Caco-2 (cell line): ENCODE measurements at regions not wholly inside any gene's neighbourhood (a gene's known extent, or its start where the extent isn't known, plus 50 kb on each side); places are given as distances from the start of the nearest gene placed in this dataset.
A peak's percentile ranks its signal among the peaks of the same experiment; 100 is the strongest.

Experiments
- BruUV-seq: library from RNA; stranded (reverse); fragments of 400-500 nt; replicated peaks from 2 replicates; lab custom pipeline; 2021; lab: Mats Ljungman, UMichigan
- CTCF ChIA-PET: fragments of 300-600 bp; sonication (Branson Sonifier 250); formaldehyde crosslinking; loops from one replicate; lab custom pipeline; 2022; ENCODE audit warnings: antibody characterized with exemption; lab: Charles Lee
- POLR2A ChIA-PET: fragments of 300-600 bp; sonication (Branson Sonifier 250); formaldehyde crosslinking; loops from one replicate; lab custom pipeline; 2022; ENCODE audit warnings: antibody characterized with exemption; lab: Charles Lee
- DNase-seq, 2 experiments: peaks; one replicate each; pipeline versions ENCODE4 v3.0.0 to v3.0.0-alpha.2; 2020 to 2022
- H3K27me3 ChIP-seq: replicated peaks from 2 replicates; pipeline ENCODE4 v1.6.0; 2011; ENCODE audit warnings: low read length; ENCODE audit not compliant: control insufficient read depth, insufficient read depth
- H3K36me3 ChIP-seq: 2 replicates; pipeline ENCODE4 v1.5.1; 2011; ENCODE audit warnings: low read length; ENCODE audit not compliant: control insufficient read depth, insufficient read depth
- H3K4me1 ChIP-seq: fragments of 250-450 bp; sonication (Bioruptor Pico); 2 replicates; pipeline ENCODE4 v1.5.1; 2020; ENCODE audit warnings: mild to moderate bottlenecking
- H3K4me3 ChIP-seq: 2 replicates; pipeline ENCODE4 v1.5.1; 2011; ENCODE audit warnings: low read depth, mild to moderate bottlenecking, control low read depth, low read length
- H3K9me3 ChIP-seq: fragments of 250-450 bp; sonication (Bioruptor Pico); 2 replicates; pipeline ENCODE4 v1.5.1; 2020; ENCODE audit warnings: mild to moderate bottlenecking, moderate library complexity
- H3K27ac Mint-ChIP-seq: one replicate; pipeline ENCODE4 v1.8.0; 2022; ENCODE audit warnings: mixed read lengths; ENCODE audit not compliant: unreplicated experiment
- H3K27me3 Mint-ChIP-seq: one replicate; pipeline ENCODE4 v1.8.0; 2022; ENCODE audit warnings: mixed read lengths; ENCODE audit not compliant: insufficient read depth, unreplicated experiment
- H3K36me3 Mint-ChIP-seq: one replicate; pipeline ENCODE4 v1.8.0; 2022; ENCODE audit warnings: mild to moderate bottlenecking, mixed read lengths; ENCODE audit not compliant: insufficient read depth, unreplicated experiment
- H3K4me1 Mint-ChIP-seq: one replicate; pipeline ENCODE4 v1.8.0; 2022; ENCODE audit warnings: low read depth, mixed read lengths; ENCODE audit not compliant: unreplicated experiment
- H3K4me3 Mint-ChIP-seq: one replicate; pipeline ENCODE4 v1.8.0; 2022; ENCODE audit warnings: mild to moderate bottlenecking, moderate library complexity, mixed read lengths; ENCODE audit not compliant: unreplicated experiment
- H3K9me3 Mint-ChIP-seq: one replicate; pipeline ENCODE4 v1.8.0; 2022; ENCODE audit warnings: mixed read lengths; ENCODE audit not compliant: unreplicated experiment
- CTCF ChIP-seq, 2 experiments: fragments of 200-600 bp in 1 of 2; IDR thresholded peaks; 1 replicate in 1 of 2; 2 replicates in 1 of 2; pipeline versions ENCODE4 v1.5.1 to v1.8.0; 2011 to 2022; ENCODE audit warnings: antibody characterized with exemption in 1 of 2, control low read depth in 1 of 2, inconsistent platforms in 1 of 2, low read depth in 1 of 2, low read length in 1 of 2, mild to moderate bottlenecking in 1 of 2, moderate library complexity in 1 of 2; ENCODE audit not compliant: insufficient read depth in 1 of 2, severe bottlenecking in 1 of 2, unreplicated experiment in 1 of 2
- intact Hi-C: fragments of 100-400 bp; cut with micrococcal nuclease; formaldehyde crosslinking; loops from one replicate; pipeline ENCODE4 v1.10.0; 2022; ENCODE audit not compliant: unreplicated experiment

GRCh38 chr9:129486756-129487657 lies 133.9 kb downstream of the C9orf50 start:
- Histone ChIP-seq H3K4me1 (peaks cover 59% of the 10 kb centered on the region), H3K36me3 (no peaks in the 10 kb centered on the region), H3K27me3 (no peaks in the 10 kb centered on the region), H3K9me3 (no peaks in the 10 kb centered on the region), H3K4me3 (no peak overlapping the region)
- ChIA-PET CTCF (interaction anchor here (0.6 kb wide), 1 partner anchor 321 kb away, joined by 4 read pairs; no protein-coding TSS in a partner anchor), POLR2A (no interaction called here)
- TF ChIP-seq CTCF (IDR thresholded peaks at IDR 0.05; ENCODE audit: insufficient read depth in 1 of 2, low read depth in 1 of 2, low read length in 1 of 2, severe bottlenecking in 1 of 2, unreplicated experiment in 1 of 2) = no peak
- DNase-seq = no peak
- intact Hi-C loops = loop anchor here (5.0 kb wide), 1 partner anchor 310 kb away; the partner anchor contains the start of gene IER5L
- no TSS peak for BruUV-seq
- Mint-ChIP-seq H3K4me1 (peaks cover 52% of the 10 kb centered on the region), H3K4me3 (peak overlapping the region; percentile 78), H3K27me3 (no peaks in the 10 kb centered on the region), H3K27ac (peak overlapping the region; percentile 92), H3K9me3 (no peaks in the 10 kb centered on the region), H3K36me3 (peaks cover 20% of the 10 kb centered on the region)

- no peak for TF ChIP-seq CTCF (IDR thresholded peaks at IDR 0.05; ENCODE audit: insufficient read depth in 1 of 2, low read depth in 1 of 2, low read length in 1 of 2, severe bottlenecking in 1 of 2, unreplicated experiment in 1 of 2)
- intact Hi-C loops = loop anchor here (5.0 kb wide), 1 partner anchor 308 kb away; the partner anchor contains the start of gene IER5L
- Mint-ChIP-seq H3K4me1 (peaks cover 56% of the 10 kb centered on the region), H3K27me3 (no peaks in the 10 kb centered on the region), H3K4me3 (no peak overlapping the region), H3K9me3 (no peaks in the 10 kb centered on the region), H3K27ac (peak overlapping the region; percentile 92), H3K36me3 (peaks cover 23% of the 10 kb centered on the region)
- no peaks in the 10 kb centered on the region for H3K9me3 ChIP-seq
- no peaks in the 10 kb centered on the region for H3K36me3 ChIP-seq
- no peaks in the 10 kb centered on the region for H3K27me3 ChIP-seq
- ChIA-PET POLR2A (interaction anchor here (0.6 kb wide), 1 partner anchor 11 kb away, joined by 3 read pairs; no protein-coding TSS in a partner anchor), CTCF (interaction anchor here (0.5 to 0.6 kb wide), 2 partner anchors 82 to 474 kb away, joined by 3 to 4 read pairs; no protein-coding TSS in a partner anchor)
- no peak for DNase-seq
- H3K4me1 ChIP-seq = peaks cover 70% of the 10 kb centered on the region
- no peak overlapping the region for H3K4me3 ChIP-seq
- BruUV-seq = no TSS peak
Measured at GRCh38 chr9:129485145-129485774, 135.6 kb downstream of the C9orf50 start.

GRCh38 chr9:129484352-129485000 lies 136.4 kb downstream of the C9orf50 start:
- no peak for DNase-seq
- no peaks in the 10 kb centered on the region for H3K36me3 ChIP-seq
- Mint-ChIP-seq H3K9me3 (no peaks in the 10 kb centered on the region), H3K4me1 (peaks cover 55% of the 10 kb centered on the region), H3K27ac (peak overlapping the region; percentile 92), H3K27me3 (no peaks in the 10 kb centered on the region), H3K4me3 (no peak overlapping the region), H3K36me3 (peaks cover 22% of the 10 kb centered on the region)
- peaks cover 70% of the 10 kb centered on the region for H3K4me1 ChIP-seq
- no TSS peak for BruUV-seq
- POLR2A ChIA-PET = interaction anchor here (2.0 to 3.1 kb wide), 2 partner anchors 11 to 24 kb away, joined by 26 to 32 read pairs; no protein-coding TSS in a partner anchor
- CTCF ChIA-PET = interaction anchor here (0.6 to 0.8 kb wide), 2 partner anchors 11 to 81 kb away, joined by 3 to 4 read pairs; no protein-coding TSS in a partner anchor
- H3K27me3 ChIP-seq = no peaks in the 10 kb centered on the region
- no peak overlapping the region for H3K4me3 ChIP-seq
- no peak for TF ChIP-seq CTCF (IDR thresholded peaks at IDR 0.05; ENCODE audit: insufficient read depth in 1 of 2, low read depth in 1 of 2, low read length in 1 of 2, severe bottlenecking in 1 of 2, unreplicated experiment in 1 of 2)
- H3K9me3 ChIP-seq = no peaks in the 10 kb centered on the region
- intact Hi-C loops = no loop called here
